ENCODE measurements at regions not wholly inside any gene's neighbourhood (a gene's known extent, or its start where the extent isn't known, plus 50 kb on each side); places are given as distances from the start of the nearest gene placed in this dataset.

DNA sequence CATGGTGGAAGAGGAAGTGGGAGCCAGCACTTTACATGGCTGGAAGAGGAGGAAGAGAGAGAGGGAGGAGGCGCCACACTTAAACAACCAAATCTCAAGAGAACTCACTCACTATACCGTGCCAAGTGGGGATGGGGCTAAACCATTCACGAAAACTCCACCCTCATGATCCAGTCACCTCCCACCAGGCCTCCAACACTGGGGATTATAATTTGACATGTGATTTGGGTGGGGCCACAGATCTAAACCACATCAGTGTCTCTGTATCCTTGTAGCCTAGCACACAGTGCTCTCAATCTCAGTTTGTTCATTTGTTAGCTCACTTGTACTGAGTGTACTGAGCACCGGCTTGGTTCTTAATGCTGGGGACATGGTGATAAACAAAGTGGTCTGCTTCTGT is 228.3 kb downstream of the BUB3 start:
- Histone ChIP-seq H3K27ac (no peak overlapping the region), H3K36me3 (no peaks in the 10 kb centered on the region), H3K4me3 (no peak overlapping the region), H3K27me3 (peaks cover 0 to 39% (median 0%) of the 10 kb centered on the region in 4 donors), H3K4me1 (peaks cover 0 to 6% (median 0%) of the 10 kb centered on the region in 3 donors), H3K9me3 (peaks cover 0 to 4% (median 0%) of the 10 kb centered on the region in 3 donors)
- intact Hi-C loops (cut with DNase I) = no loop called here
- TF ChIP-seq, protein P1, sequence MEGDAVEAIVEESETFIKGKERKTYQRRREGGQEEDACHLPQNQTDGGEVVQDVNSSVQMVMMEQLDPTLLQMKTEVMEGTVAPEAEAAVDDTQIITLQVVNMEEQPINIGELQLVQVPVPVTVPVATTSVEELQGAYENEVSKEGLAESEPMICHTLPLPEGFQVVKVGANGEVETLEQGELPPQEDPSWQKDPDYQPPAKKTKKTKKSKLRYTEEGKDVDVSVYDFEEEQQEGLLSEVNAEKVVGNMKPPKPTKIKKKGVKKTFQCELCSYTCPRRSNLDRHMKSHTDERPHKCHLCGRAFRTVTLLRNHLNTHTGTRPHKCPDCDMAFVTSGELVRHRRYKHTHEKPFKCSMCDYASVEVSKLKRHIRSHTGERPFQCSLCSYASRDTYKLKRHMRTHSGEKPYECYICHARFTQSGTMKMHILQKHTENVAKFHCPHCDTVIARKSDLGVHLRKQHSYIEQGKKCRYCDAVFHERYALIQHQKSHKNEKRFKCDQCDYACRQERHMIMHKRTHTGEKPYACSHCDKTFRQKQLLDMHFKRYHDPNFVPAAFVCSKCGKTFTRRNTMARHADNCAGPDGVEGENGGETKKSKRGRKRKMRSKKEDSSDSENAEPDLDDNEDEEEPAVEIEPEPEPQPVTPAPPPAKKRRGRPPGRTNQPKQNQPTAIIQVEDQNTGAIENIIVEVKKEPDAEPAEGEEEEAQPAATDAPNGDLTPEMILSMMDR (IDR thresholded peaks at IDR 0.05) = no peak
- no peak for TF ChIP-seq POLR2A (IDR thresholded peaks at IDR 0.05)
- 77 to 81% methylated on average over 3 to 4 of the region's 4 CpGs for WGBS, 2 donors
- DNase-seq = no peak

DNA sequence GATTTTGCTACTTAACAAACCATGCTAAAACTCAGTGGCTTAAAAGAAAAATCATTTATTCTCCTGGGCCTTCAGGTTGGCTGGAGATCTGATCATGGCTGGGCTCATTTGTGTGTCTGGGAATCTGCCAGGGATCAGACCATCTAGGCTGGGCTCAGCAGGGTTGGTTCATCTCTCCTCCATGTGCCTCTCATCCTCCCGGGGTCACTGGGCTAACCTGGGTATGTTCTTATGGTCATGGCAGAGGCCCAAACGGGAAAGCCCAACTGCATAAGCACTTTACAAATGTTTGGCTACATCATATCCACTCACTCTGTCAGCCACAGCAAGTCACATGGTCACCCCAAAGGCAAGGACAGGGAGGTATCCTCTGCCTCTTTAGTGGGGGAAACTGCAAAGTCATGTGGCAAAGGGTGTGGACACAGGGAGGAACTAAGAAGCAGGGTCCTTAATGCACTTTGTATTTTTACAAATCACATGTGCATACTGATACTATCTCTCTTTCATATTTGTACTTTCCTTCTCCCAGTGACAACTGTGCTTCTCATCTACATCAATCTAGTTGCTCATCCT is 231.4 kb downstream of the BUB3 start:
- H3K9me3 ChIP-seq = peaks cover 0 to 11% (median 0%) of the 10 kb centered on the region in 3 donors
- intact Hi-C loops (cut with DNase I) = no loop called here
- no peaks in the 10 kb centered on the region for H3K36me3 ChIP-seq
- H3K4me1 ChIP-seq = no peaks in the 10 kb centered on the region
- DNase-seq = no peak
- peaks cover 0 to 19% (median 0%) of the 10 kb centered on the region in 4 donors for H3K27me3 ChIP-seq
- no peak overlapping the region for H3K27ac ChIP-seq
- H3K4me3 ChIP-seq = no peak overlapping the region
- 82% methylated on average over 2 of the region's 2 CpGs; no CpG with 5 or more reads in 1 of the 2 donors for WGBS, 2 donors
- TF ChIP-seq POLR2A (IDR thresholded peaks at IDR 0.05) = no peak
- TF ChIP-seq, protein P1 (IDR thresholded peaks at IDR 0.05) = no peak

DNA sequence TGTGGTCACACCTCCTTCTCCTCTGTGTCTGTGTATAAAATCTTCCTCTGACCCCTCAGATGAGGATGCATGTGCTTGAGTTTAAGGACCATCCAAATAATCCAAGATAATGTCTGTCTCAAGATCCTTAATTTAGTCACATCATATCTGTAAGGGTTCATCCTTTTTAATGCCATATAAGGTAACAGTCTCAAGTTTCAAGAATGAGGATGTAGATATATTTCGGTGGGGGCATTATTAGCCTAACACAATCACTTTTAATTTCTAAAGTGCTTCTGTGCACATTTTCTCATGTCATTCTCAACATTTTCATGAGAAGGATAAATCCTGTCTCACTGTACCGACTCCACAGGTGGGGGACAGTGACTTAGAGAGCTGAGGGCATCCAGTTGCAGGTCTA is 235.3 kb downstream of the BUB3 start:
- intact Hi-C loops (cut with DNase I) = no loop called here
- TF ChIP-seq, protein P1 (IDR thresholded peaks at IDR 0.05) = no peak
- TF ChIP-seq POLR2A (IDR thresholded peaks at IDR 0.05) = no peak

DNA sequence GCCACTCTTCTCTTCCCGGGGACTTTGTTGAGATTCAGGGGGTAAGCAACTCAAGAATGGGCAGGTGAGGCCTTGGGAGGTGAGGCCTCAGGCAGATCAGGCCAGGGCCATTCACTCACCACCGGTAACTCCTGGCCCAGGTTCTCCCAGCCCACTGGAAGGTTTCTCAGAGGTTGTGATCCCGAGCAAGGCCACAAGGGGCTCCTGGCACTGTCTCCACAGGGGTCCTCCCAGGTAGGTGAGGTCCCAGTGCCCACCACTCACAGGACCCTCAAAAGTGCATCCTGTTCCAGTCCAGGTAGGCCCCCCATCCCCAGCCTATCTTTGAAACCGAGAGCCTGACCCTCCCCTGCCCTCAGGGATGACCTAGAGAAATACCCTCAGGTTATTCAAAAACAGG is 236.1 kb downstream of the BUB3 start:
- WGBS, 2 donors = 67% methylated on average over 1 of the region's 4 CpGs; no CpG with 5 or more reads in 1 of the 2 donors
- no peaks in the 10 kb centered on the region for H3K4me1 ChIP-seq
- no peak for DNase-seq
- H3K9me3 ChIP-seq = peaks cover 0 to 18% (median 0%) of the 10 kb centered on the region in 3 donors
- no peak overlapping the region for H3K4me3 ChIP-seq
- H3K36me3 ChIP-seq = no peaks in the 10 kb centered on the region
- no peak overlapping the region for H3K27ac ChIP-seq
- no peaks in the 10 kb centered on the region for H3K27me3 ChIP-seq
- TF ChIP-seq, protein P1 (IDR thresholded peaks at IDR 0.05) = no peak
- no peak for TF ChIP-seq POLR2A (IDR thresholded peaks at IDR 0.05)
- intact Hi-C loops (cut with DNase I) = no loop called here

More for the DNA sequence above, 235.3 kb downstream of the BUB3 start:
- H3K9me3 ChIP-seq = peaks cover 0 to 11% (median 0%) of the 10 kb centered on the region in 3 donors
- no peaks in the 10 kb centered on the region for H3K27me3 ChIP-seq
- no peaks in the 10 kb centered on the region for H3K36me3 ChIP-seq
- 68 to 85% methylated on average over 1 to 2 of the region's 2 CpGs for WGBS, 2 donors
- DNase-seq = no peak
- H3K4me1 ChIP-seq = no peaks in the 10 kb centered on the region
- no peak overlapping the region for H3K4me3 ChIP-seq
- no peak overlapping the region for H3K27ac ChIP-seq

DNA sequence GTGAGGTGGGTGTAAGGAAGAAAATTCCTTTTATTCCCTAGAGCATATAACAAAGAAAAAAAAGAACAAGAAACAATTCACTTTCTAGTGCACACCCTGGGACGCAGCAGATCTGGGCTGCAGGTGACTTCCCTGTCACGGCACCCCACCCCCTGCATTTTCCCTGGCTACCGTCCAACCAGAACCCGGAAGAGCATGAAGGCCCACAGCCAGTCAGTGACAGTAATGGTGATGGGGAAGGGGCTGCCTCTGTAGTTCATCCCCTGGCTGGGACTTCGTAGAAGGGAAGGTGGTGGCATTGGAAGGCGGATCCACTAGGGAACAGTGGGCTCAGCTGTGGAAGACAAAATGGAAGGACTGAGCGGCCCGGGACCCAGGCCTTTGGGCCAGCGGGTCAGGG is 236.7 kb downstream of the BUB3 start:
- TF ChIP-seq, protein P1 (IDR thresholded peaks at IDR 0.05) = no peak
- no peak for TF ChIP-seq POLR2A (IDR thresholded peaks at IDR 0.05)
- intact Hi-C loops (cut with DNase I) = no loop called here
- Histone ChIP-seq H3K9me3 (peaks cover 0 to 18% (median 0%) of the 10 kb centered on the region in 3 donors), H3K4me1 (no peaks in the 10 kb centered on the region), H3K36me3 (no peaks in the 10 kb centered on the region), H3K4me3 (no peak overlapping the region), H3K27ac (no peak overlapping the region), H3K27me3 (no peaks in the 10 kb centered on the region)
- DNase-seq = no peak
- 85 to 98% methylated on average over 4 to 6 of the region's 9 CpGs for WGBS, 2 donors

Measured in esophagus squamous epithelium (tissue), 5 donors.